PC-3 (cell line): ENCODE measurements at regions not wholly inside any gene's neighbourhood (a gene's known extent, or its start where the extent isn't known, plus 50 kb on each side); places are given as distances from the start of the nearest gene placed in this dataset.

ENCODE experiments used
- EZH2phosphoT487 ChIP-seq: fragments of 300-600 bp; sonication (generic); IDR thresholded peaks from 2 replicates; pipeline ENCODE4 v1.6.1; 2018; ENCODE audit warnings: mild to moderate bottlenecking, antibody characterized with exemption, low read length, borderline replicate concordance
- TF ChIP-seq, protein P1 (sequence below): fragments of 300-600 bp; sonication (generic); conservative IDR thresholded peaks from 2 replicates; pipeline ENCODE4 v1.5.1; 2017; ENCODE audit warnings: antibody characterized with exemption, low read depth, mild to moderate bottlenecking, low read length

DNA sequence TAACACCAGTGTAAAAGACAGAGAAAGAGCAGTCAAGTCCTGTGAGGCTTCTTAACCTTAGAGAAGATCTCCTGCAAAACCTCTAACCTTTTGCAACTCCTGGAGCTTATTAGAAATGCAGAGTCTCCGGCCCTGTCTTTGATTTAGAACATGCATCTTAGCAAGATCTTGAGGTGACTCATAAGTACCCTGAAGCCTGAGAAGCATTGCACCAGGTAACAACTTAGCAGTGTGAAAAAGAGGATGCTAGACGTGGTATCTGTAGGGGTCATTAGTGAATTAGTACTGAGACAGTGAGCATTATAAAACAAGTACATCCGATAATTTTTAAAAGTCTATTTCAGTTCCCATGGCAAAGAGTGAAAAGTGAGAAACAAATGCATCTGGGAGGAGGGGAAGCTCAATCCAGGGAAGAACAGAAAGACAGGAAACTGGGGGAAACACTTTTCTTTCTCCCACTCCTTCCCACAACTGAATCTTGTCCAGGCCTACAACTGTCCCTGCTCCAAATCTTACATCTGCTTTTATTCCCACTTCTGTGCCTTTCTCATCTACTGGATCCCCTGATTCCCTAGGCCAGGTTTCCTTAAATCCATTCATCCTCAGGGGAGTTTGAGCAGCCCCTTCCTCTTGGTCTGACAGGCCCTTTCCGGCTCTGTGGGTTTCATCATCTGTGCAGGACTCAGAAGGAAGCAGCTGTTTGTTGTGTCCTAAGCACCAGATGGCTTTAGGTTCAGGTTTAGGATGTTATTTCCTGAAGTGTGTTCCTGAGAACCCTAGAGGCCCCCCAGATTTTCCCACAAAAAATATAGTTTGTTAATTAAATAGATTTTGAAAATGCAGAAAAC is 128.1 kb upstream of the IL12A start:
- TF ChIP-seq, protein P1, sequence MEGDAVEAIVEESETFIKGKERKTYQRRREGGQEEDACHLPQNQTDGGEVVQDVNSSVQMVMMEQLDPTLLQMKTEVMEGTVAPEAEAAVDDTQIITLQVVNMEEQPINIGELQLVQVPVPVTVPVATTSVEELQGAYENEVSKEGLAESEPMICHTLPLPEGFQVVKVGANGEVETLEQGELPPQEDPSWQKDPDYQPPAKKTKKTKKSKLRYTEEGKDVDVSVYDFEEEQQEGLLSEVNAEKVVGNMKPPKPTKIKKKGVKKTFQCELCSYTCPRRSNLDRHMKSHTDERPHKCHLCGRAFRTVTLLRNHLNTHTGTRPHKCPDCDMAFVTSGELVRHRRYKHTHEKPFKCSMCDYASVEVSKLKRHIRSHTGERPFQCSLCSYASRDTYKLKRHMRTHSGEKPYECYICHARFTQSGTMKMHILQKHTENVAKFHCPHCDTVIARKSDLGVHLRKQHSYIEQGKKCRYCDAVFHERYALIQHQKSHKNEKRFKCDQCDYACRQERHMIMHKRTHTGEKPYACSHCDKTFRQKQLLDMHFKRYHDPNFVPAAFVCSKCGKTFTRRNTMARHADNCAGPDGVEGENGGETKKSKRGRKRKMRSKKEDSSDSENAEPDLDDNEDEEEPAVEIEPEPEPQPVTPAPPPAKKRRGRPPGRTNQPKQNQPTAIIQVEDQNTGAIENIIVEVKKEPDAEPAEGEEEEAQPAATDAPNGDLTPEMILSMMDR = no peak
- TF ChIP-seq EZH2phosphoT487 = no peak
